GM18507 (cell line): ENCODE measurements at regions not wholly inside any gene's neighbourhood (a gene's known extent, or its start where the extent isn't known, plus 50 kb on each side); places are given as distances from the start of the nearest gene placed in this dataset.

Experiments
- DNase-seq: peaks from one replicate; pipeline ENCODE4 v3.0.0; 2011; ENCODE audit warnings: low read depth; ENCODE audit not compliant: insufficient read length; ENCODE audit errors: extremely low spot score
- FAIRE-seq: peaks from 2 replicates; lab custom pipeline; 2011; peaks lifted over from hg19 to GRCh38; lab: Jason Lieb, UNC

- DNase-seq = no peak
- FAIRE-seq = no peak
Observed at GRCh38 chr9:75695921-75696320, 194.6 kb upstream of the PCSK5 start.

GRCh38 chr9:75699017-75699416 is 191.5 kb upstream of the PCSK5 start:
- DNase-seq = no peak
- FAIRE-seq = no peak

- DNase-seq (no peak), FAIRE-seq (no peak)
Observed at GRCh38 chr9:75699625-75700251, 190.7 kb upstream of the PCSK5 start.

- DNase-seq = no peak
- FAIRE-seq = no peak
Observed at GRCh38 chr9:75700252-75700640, 190.2 kb upstream of the PCSK5 start.

- FAIRE-seq (no peak), DNase-seq (no peak)
Observed at GRCh38 chr9:75707191-75707590, 183.3 kb upstream of the PCSK5 start.

GRCh38 chr9:75709698-75710097 is 180.8 kb upstream of the PCSK5 start:
- no peak for FAIRE-seq

GRCh38 chr9:75712700-75713099 is 177.8 kb upstream of the PCSK5 start:
- DNase-seq (no peak), FAIRE-seq (no peak)

More at GRCh38 chr9:75709698-75710097, 180.8 kb upstream of the PCSK5 start:
- DNase-seq = no peak

GRCh38 chr9:75713335-75713734 is 177.1 kb upstream of the PCSK5 start:
- no peak for FAIRE-seq
- no peak for DNase-seq

- no peak for DNase-seq
- no peak for FAIRE-seq
Observed at GRCh38 chr9:75715360-75715759, 175.1 kb upstream of the PCSK5 start.

GRCh38 chr9:75718677-75719076 is 171.8 kb upstream of the PCSK5 start:
- no peak for FAIRE-seq

GRCh38 chr9:75728391-75728790 is 162.1 kb upstream of the PCSK5 start:
- DNase-seq (no peak), FAIRE-seq (no peak)

More at GRCh38 chr9:75718677-75719076, 171.8 kb upstream of the PCSK5 start:
- no peak for DNase-seq

GRCh38 chr9:75734802-75735201 is 155.7 kb upstream of the PCSK5 start:
- no peak for DNase-seq
- no peak for FAIRE-seq

GRCh38 chr9:75739884-75740611 is 150.4 kb upstream of the PCSK5 start:
- no peak for DNase-seq
- FAIRE-seq = no peak

GRCh38 chr9:75743855-75744254 is 146.6 kb upstream of the PCSK5 start:
- no peak for FAIRE-seq
- no peak for DNase-seq

GRCh38 chr9:75754080-75754479 is 136.4 kb upstream of the PCSK5 start:
- DNase-seq (no peak), FAIRE-seq (no peak)

- DNase-seq = no peak
- no peak for FAIRE-seq
Observed at GRCh38 chr9:75775166-75775565, 115.3 kb upstream of the PCSK5 start.

GRCh38 chr9:75775966-75776691 is 114.3 kb upstream of the PCSK5 start:
- DNase-seq (no peak), FAIRE-seq (no peak)

GRCh38 chr9:75780185-75780584 is 110.3 kb upstream of the PCSK5 start:
- DNase-seq = no peak
- no peak for FAIRE-seq

GRCh38 chr9:75788006-75788634 is 102.4 kb upstream of the PCSK5 start:
- FAIRE-seq = no peak
- DNase-seq = no peak

- FAIRE-seq (no peak), DNase-seq (no peak)
Observed at GRCh38 chr9:75797085-75797580, 93.3 kb upstream of the PCSK5 start.
